ENCODE measurements at regions not wholly inside any gene's neighbourhood (a gene's known extent, or its start where the extent isn't known, plus 50 kb on each side); places are given as distances from the start of the nearest gene placed in this dataset.

GRCh38 chr4:189828081-189828697 is 112.5 kb upstream of the FRG1 start:
- no peak for TF ChIP-seq POLR2AphosphoS5 (IDR thresholded peaks at IDR 0.05; ENCODE audit: low read depth, low read length)
- no peak for TF ChIP-seq TAF1 (IDR thresholded peaks at IDR 0.05; ENCODE audit: borderline replicate concordance, insufficient read depth, low read length)
- no peak for TF ChIP-seq REST (IDR thresholded peaks at IDR 0.05; ENCODE audit: insufficient read depth in 1 of 2, low read depth in 2 of 2, low read length in 2 of 2)
- TF ChIP-seq SIN3A (IDR thresholded peaks at IDR 0.05; ENCODE audit: borderline replicate concordance, insufficient read depth, low read length): no peak
- TF ChIP-seq FOXP2 (optimal IDR thresholded peaks at IDR 0.05; ENCODE audit: borderline replicate concordance, extremely low read depth, extremely low read length, insufficient read depth): no peak
